Neural cell (in vitro differentiated cells): ENCODE measurements at regions not wholly inside any gene's neighbourhood (a gene's known extent, or its start where the extent isn't known, plus 50 kb on each side); places are given as distances from the start of the nearest gene placed in this dataset.

Source experiments
- CTCF ChIP-seq: fragments of 450-650 bp; IDR thresholded peaks from 2 replicates; pipeline ENCODE4 v1.5.1; 2014; ENCODE audit warnings: antibody characterized with exemption, mild to moderate bottlenecking, moderate library complexity; ENCODE audit not compliant: poor library complexity, severe bottlenecking
- MXI1 ChIP-seq: fragments of 450-650 bp; conservative IDR thresholded peaks from 2 replicates; pipeline ENCODE4 v1.6.1; 2014; ENCODE audit warnings: antibody characterized with exemption, mild to moderate bottlenecking; ENCODE audit not compliant: poor library complexity, severe bottlenecking
- POLR2AphosphoS5 ChIP-seq: IDR thresholded peaks from 2 replicates; pipeline ENCODE4 v1.6.1; 2012
- TAF1 ChIP-seq: IDR thresholded peaks from 2 replicates; pipeline ENCODE4 v1.6.1; 2012; ENCODE audit warnings: low read depth

- TF ChIP-seq TAF1 (no peak), CTCF (no peak), MXI1 (no peak), POLR2AphosphoS5 (no peak)
Measured at GRCh38 chr13:88544836-88545235, 873.7 kb downstream of the SLITRK5 start.
